Midbrain (tissue), 1 donor: ENCODE measurements at regions not wholly inside any gene's neighbourhood (a gene's known extent, or its start where the extent isn't known, plus 50 kb on each side); places are given as distances from the start of the nearest gene placed in this dataset.

ENCODE experiments used
- DNase-seq: peaks from one replicate; lab custom pipeline; 2025; lab: John Stamatoyannopoulos, UW

DNA sequence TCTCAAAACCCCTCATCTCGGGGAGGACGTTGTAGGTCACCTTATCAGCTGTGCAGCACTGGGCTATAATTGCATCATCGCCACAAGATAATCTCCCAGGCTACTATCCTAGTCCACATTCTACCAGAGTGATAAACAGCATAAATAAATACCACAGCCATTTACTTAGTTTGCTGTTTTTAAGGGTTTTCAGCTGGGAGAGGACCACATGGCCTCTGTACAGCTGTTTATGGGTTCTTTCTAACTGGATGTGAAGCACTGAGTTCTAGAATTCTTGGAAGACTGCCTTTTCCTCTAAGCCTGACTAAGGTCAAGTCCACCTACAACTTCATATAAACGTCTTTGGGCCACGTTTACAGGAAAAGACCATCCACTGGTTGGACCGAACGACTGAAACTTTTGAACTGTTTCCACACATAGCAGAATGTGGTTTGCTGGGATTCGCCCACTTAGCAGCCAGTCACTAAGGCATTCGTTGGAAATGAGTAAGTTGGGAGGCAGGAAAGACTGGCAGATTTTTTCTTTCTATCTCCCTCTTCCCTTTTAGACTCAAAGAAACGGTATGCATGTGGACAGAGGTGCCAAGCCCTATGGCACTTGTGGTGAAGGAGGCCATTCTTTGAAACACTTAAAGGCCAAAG lies 752.5 kb upstream of the SGCG start:
- DNase-seq, result no peak

DNA sequence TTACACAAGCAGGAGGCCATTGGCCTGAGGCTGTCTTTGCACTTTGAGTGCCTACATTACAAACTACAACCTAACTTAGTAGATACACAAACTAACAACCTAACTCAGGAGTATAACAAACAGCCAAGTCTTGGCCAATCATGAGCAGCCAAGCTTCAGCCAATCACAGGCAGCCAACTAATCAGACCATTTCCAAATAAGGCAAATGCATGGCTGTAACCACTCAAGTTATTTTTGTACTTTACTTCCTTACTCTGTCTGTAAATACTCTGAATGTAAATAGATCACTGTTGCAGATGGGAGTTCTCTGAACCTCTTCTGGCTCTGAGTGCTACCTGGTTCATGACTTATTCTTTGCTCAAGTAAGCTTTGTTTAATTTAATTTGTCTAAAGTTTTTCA lies 748.1 kb upstream of the SGCG start:
- no peak for DNase-seq

DNA sequence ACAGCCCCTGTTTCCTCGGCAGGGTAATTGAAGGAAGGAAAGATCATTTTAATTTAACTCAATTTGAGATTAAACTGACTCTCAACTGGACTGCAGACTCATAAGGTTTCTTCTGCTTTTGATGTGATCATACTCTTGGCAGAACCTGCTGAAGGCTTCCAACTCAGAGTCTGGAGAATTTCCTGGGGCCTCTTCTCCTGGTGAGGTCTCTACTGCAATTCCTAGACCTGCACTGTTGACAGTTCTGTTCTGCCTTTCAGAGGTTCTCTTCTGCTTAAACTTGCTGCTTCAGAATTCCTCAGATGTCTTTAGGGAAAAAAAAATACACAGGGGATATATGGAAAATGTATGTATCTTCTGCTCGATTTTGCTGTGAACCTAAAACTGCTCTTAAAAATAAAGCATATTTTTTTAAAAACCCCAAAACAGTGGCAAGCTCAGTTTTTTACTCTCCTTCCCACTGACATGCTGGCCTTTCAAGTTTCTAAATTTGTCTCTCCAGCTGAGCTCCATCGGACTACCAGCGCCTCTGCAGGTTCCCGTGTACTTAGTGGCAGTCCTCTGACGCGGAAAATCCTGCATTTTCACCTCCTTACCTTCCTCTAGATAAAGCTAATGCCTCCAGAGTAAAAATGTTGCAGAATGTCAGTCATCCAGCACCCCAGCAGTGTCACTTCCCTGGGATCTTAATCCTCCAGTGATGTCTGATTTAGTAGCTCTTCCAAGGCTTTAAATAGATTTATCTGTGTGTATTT lies 733.5 kb upstream of the SGCG start:
- no peak for DNase-seq

DNA sequence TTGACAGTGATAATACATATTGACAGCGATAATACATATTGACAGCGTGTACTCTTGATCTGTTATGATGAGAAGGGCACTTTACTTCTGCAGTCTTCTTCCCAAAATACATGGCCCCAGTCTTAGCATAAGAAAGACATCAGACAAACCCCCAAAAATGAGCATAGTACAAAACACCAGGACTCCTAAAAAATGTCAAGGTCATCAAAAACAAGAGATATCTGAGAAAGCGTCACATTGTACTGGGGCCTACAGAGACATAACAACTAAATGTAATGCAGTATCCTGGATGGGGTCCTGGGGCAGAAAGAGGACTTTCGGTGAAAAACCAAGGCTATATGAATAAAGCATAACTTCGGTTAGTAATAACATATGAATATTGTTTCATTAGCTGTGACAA lies 731.5 kb upstream of the SGCG start:
- DNase-seq, result no peak

DNA sequence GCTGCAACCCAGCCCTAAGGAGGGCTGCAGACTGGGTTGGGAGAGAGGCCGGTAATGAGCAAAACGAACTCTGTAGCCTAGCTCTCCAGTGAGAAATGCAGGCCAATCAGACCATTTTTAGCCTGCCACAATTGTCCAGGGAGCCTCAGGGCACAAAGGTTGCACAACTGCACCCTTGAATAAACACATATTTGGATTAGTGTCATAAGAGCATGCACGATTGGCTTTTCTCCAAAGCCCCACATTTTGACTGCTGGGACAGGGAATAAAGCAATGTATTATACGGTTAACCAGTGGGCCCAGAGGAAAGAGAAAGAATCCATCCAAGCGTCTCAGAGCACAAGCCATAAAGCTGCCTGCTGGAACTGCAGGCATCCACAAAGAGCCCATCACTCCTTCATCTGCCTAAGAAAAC lies 729.4 kb upstream of the SGCG start:
- DNase-seq, result no peak

DNA sequence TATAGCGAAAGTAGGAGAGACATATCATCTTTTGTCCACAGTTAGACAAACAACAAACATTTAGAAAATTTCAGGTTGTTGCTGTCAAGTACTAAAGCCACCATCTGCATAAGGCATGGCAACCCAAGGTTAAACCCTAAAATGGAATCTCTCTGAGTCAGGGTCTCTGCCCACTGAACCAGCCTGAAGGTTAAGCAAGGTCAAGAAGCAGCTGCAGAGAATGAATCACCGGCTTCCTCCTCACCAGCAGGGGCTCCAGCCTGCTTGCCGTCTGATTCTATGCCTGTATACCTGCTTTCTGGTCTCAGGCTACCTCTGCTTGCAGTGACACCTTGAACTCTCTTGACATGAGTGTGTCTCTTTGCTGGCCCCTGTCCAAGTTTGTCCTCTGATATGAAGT lies 726.2 kb upstream of the SGCG start:
- DNase-seq, result no peak

DNA sequence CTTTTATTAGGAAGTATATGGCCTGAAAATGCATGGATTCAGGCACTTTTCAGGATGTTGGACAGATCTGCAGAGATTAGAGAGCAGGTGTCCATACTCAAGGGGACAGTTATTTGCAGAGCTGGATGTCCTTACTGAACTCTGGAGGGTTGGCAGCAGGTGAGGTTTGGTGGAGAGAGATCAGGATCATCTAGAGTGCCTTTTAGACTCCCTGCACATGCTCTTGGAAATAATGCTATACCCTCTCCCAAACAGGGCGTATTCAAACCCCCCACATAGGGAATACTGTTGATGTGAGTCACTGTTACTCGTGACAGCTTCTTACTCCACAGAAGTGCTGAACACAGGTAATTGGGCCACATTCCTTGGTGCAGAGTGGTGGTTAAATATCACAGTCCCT lies 725.7 kb upstream of the SGCG start:
- no peak for DNase-seq

DNA sequence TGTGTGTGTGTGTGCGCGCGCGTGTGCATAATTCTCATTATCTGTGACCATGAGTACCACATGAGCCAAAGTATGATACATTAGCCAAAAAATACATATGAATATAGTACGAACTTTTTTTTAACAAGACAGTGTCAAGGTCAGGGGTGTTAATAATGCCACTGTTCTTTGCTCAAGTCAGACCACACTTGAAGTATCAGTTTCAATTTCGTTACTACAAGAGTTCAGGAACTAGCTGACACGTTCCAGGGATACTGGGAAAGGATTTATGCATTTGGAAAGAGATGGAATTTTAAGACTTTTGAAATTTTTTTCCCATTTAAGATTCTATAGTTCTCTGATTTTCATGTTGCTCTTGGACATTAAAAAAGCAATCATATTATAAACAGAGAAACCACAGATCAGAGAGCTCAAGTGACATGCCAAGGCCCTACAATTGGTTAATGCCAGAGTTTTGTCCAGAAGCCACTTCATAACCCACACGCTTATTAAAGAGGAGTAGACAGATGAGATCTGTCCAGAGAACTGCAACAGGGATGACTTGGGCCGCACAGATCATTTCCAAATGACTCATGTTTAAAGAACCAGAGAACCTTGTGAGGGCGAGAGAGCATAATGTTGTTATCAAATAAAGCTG lies 718.8 kb upstream of the SGCG start:
- DNase-seq, result no peak

DNA sequence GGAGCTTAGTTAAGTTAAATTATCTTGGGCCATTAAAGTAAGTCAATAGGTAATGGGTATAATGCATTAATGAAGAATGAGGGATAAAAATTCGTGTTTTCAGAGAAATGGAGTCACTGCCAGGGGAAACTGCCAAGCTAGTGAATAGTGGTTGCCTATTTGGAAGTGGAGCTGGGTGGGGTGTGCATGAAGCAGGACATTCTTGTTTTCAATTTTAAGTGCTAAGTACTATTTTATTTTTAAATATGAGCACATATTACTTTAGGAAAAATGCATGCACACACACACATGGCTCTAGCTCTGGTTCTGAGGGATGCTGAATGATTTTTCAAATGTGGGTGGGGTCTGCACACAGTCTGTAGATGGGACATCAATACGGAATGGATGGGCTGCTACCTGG lies 717.7 kb upstream of the SGCG start:
- DNase-seq, result no peak

DNA sequence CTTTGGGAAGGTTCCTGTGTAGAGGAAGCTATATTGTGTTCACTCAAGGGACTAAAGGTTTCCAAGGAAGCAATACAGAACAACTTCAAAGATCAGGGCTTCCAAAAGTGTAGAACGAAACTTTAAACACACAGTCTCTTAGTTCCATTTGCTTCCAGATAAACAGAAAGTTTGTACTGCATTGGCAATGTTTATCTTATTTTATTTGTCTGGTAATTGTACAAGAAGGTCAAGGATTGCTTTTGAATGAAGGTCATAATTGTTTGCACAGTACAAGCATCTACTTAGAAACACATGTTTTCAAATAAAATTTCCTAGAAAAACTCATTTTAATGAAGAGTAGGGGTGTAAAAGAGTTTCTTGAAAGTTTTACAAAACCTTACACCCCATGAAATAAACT lies 712.7 kb upstream of the SGCG start:
- DNase-seq, result no peak

DNA sequence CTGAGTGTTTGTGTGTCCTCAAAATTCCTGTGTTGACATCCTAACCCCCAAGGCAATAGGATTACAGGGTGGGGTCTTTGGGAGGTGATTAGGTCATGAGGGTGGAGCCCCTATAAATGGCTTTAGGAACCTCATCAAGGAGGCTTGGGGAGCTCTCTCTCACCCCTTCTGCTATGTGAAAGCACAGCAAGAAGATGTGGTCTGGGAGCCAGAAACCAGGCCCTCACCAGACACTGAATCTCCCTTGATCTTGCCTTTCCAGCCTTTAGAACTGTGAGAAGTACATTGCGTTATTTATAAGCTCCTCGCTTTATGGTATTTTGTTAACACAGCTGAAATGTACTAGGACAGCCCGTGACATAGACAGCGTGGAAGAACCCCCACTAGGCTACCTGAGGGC lies 712.0 kb upstream of the SGCG start:
- no peak for DNase-seq

DNA sequence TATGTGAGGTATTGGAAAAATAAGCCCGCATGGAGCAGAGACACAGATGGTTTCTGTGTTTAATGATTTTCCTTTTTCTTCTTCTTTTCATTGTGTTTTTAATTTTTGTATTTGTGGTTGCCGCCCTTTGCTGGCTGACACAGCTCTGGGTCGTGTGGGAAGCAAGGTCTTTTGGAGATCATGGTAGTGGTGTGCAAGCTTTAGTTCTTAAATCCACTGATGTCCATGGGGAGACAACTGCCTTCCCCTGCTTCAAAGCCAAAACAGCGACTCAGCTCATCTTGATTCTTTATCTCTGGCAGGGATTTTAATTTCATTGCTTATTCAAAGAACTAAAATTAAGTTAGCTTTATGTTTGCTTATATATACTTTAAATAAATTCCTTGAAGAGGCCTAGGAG lies 711.3 kb upstream of the SGCG start:
- no peak for DNase-seq

DNA sequence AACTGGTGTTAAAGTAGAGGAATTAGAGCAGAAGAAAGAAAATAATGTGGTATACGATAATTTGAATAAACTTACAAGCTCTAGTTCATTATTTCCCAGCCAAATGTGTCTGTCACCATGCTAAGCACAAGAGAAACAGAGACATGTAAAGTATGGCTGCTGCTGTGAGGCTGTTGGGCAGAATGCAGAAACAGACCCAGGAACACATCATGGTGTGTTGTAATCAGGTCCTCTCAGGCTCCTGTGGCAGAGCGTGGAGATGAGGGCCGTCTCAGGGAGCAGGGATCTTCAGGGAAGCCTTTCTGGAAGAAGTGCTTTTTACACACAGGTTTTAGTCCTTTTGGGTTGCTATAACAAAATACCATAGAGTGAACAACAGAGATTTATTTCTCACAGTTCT lies 710.7 kb upstream of the SGCG start:
- no peak for DNase-seq

DNA sequence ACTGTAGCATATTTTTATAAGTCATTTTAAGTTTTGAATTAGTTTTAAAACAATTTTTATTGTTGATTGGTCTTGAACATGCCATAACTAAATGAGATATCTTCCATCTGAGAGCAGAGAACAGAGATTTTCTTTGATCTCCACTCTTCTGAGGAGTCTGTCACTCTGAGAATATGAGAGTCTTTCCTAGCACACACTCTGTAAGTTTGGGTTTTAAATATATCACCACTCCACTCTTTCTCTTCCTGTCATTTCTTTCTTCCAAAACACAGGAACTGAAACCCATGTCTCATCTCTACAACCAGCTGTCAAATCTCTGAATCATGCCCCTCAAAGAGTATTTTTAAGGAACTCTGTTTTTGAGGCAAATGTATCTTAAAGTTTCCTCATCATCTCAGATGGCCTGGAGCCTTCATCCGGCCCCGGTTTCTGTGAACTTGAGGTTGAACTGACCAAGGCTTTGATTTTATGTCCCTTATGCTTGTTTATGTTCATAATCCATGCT lies 698.2 kb upstream of the SGCG start:
- no peak for DNase-seq

DNA sequence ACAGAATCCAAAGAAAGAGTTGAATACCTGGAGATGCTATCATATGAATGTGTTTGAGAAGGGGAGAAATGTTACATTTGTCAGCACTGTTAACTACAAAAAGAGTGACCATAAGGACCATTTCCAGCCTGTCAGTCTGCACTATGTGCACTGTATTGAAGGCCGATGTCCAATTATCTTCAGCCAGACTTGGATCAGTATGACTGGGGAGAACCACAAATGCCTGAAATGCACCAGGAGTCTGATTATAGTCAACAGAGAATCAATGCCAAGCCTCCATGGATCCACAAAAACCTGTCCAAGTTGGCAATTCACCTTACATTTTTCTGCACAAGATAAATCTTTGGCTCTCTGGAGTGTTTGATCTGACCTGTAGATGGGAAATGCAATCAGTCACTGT lies 697.5 kb upstream of the SGCG start:
- DNase-seq, result no peak

DNA sequence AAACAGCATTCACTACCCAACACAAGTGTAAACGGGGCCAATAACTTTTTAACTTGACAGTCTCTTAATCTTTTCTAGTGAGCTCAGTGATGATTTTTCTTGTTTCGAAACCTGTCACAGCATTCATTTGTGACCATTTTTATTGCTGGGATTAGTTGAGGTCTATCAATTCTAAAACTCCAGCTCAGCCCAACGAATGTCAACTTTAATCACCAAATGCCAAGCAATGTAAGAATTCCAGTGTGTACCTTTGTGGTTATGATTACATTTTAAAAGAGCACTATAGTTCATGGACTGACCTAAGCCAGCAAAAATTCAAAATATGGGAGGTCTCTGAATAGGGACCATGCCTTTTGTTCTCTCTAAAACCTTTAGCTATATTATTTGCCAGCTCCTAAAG lies 694.3 kb upstream of the SGCG start:
- DNase-seq, result no peak

DNA sequence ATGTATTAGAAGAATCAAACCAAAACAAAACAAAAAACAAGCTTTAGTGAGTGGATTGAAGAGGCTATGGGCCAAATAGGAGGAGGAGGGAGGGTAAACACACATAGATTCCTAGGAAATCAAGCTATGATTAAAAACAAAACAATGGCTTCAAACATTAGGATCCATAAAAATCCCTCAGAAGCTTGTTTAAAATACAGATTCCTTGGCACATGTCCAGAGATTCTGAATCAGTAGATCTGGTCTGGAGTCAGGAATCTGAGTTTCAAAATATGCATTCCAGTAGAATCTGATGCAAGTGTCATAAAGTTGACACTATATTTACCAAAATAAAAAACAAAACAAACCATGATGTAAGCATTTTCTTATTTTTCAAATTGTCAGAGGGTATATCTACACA lies 692.8 kb upstream of the SGCG start:
- DNase-seq, result no peak

DNA sequence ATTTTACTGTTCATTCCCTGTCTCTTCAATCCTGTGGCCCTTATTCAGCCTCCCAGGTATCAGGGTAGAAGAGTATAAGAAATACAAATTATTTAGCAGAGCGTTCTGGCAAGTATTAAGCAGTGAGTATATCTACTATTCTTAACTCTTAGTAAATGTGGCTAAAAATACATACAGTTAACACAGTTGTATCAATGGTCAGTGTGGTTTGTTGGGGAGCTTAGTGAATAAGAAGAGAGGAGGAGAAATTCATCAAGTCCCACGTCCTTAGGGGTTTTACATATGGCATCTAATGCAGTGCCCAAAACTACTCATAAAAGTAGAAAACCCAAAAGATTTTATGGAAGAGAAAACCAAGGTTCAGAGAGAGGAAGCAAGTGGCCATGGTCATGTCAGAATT lies 691.0 kb upstream of the SGCG start:
- DNase-seq, result no peak

DNA sequence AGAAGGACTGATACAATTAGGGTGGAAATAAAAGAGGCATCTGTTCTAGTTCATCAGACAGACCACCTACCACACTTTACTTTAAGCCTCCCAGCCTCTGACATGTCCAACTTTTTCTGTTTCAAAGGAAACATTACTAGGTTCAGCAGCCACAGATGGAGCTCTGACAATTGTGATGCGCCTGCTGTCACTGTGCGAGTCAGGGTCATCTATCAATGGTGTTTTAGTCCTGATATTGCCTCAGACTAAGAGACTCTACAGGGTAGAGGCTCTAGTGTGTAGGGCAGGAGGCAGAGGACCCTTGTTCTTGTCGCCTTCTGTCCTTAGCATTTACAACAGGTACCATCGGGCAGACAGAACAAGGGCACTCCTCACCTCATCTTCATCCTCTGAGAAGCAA lies 685.0 kb upstream of the SGCG start:
- DNase-seq, result no peak

DNA sequence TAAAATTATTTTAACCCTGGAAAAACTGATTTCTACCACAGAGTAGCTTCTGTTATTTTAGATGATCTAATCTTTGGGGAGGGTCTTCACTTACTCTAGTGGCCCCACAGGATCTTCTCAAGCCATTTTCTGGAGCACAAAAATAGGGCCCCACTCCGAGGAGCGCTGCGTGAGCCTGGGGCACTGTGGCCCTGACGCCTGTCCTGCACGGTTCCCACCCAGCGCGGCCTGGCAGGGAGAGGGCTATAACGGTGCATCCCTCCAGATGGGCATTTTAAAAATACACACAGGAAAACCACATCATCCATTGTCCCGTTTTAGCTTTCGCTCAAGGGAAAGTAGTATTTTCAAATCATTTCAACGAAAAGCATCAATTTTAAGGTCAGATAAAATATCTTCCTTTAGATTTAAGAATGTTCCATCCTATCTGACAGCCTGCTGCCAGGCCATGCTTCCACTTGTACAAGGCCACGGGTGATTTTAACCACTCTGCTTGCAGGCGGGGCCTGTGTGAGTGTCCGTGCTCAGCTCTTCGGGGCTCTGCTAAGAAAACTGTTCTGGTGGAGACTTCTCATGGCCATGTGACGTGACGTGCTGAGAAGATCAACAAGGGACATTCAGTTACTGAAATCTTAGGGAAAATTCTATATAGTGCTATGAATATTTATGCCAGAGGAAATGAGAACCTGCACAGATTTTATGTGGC lies 683.8 kb upstream of the SGCG start:
- no peak for DNase-seq

DNA sequence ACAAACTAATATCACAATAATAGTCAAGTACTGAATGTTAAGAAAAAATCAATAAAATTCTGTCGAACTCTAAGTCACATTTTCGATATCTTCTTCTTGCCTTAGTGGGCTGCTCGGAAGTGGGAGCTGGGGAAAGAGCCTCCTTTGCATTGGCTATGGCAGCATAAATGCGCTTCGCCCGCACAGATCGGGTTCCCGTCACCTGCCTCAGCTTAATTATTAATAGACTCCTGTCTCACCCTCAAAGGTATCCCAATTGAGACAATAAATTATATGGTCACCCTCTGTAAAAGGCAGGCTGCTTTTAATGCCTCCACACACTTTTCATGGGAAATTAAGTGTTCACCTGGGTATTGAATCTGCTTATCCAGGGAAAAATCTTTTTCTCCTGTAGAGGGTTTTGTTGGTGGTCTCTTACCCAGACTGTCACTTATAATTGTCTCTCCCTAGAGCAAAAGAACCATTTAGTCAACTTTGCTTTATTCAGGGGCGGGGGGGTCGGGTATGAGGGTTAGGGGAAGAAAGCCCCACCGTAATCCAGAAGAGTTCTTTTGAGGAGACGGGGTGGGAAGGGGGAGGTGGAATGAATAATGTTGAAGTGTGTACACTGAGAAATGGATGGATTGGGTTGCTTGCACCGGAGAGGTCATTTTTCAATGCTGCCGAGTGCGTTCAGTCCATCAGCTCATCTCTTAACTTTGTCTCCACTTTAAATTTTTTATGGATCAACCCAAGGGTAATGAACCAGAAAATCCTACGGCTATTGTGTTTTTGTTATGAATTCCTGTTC lies 682.6 kb upstream of the SGCG start:
- DNase-seq, result no peak

DNA sequence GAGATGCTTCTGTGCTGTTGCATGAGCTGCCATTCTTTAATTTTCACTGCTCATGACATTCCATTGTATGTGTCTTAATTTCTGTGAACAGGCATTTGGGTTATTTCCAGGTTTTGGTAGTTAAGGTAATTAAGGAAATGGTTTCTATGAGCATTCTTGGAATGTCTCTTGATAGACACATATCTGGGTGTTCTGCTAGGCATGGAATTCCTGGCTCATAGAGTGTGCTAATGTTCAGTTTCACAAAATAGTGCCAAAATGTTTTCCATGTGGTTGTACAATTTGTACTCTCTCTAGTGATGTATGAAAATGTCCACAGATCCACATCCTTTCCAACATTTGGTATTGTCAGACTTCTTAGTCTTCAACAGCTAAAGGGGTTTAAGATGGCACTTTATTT lies 680.9 kb upstream of the SGCG start:
- DNase-seq, result no peak
